KMS-11 (cell line): ENCODE measurements at regions not wholly inside any gene's neighbourhood (a gene's known extent, or its start where the extent isn't known, plus 50 kb on each side); places are given as distances from the start of the nearest gene placed in this dataset.

Experiments
- H2AFZ ChIP-seq: fragments of 200-600 bp; sonication (generic); 2 replicates; pipeline ENCODE4 v1.6.1; 2016; ENCODE audit warnings: antibody characterized with exemption, mixed run types, low read depth
- H3K27ac ChIP-seq: fragments of 200-600 bp; sonication (generic); 2 replicates; pipeline ENCODE4 v1.6.1; 2016; ENCODE audit warnings: mild to moderate bottlenecking, mixed run types
- H3K27me3 ChIP-seq: fragments of 200-600 bp; sonication (generic); 2 replicates; pipeline ENCODE4 v1.6.1; 2017; ENCODE audit warnings: mild to moderate bottlenecking, low read depth, mixed run types, moderate library complexity; ENCODE audit not compliant: insufficient read depth
- H3K36me3 ChIP-seq: fragments of 200-600 bp; sonication (generic); 2 replicates; pipeline ENCODE4 v1.6.1; 2017; ENCODE audit warnings: mild to moderate bottlenecking, mixed run types; ENCODE audit not compliant: insufficient read depth
- H3K4me1 ChIP-seq: fragments of 200-600 bp; sonication (generic); 2 replicates; pipeline ENCODE4 v1.6.1; 2016; ENCODE audit warnings: mild to moderate bottlenecking, low read depth, mixed run types; ENCODE audit not compliant: poor library complexity, severe bottlenecking
- H3K4me2 ChIP-seq: fragments of 200-600 bp; sonication (generic); 2 replicates; pipeline ENCODE4 v1.7.0; 2016; ENCODE audit warnings: mild to moderate bottlenecking, mixed run types
- H3K4me3 ChIP-seq: fragments of 200-600 bp; sonication (generic); IDR thresholded peaks from 2 replicates; pipeline ENCODE4 v1.6.1; 2017; ENCODE audit warnings: low read depth, low read length, mixed read lengths; ENCODE audit not compliant: insufficient read depth
- H3K79me2 ChIP-seq: fragments of 200-600 bp; sonication (generic); 2 replicates; pipeline ENCODE4 v1.6.1; 2016; ENCODE audit warnings: low read depth, mixed run types; ENCODE audit not compliant: insufficient read depth
- H3K9ac ChIP-seq: fragments of 200-600 bp; sonication (generic); 2 replicates; pipeline ENCODE4 v1.6.1; 2016; ENCODE audit warnings: mild to moderate bottlenecking, mixed run types
- H4K20me1 ChIP-seq: fragments of 200-600 bp; sonication (generic); 2 replicates; pipeline ENCODE4 v1.6.1; 2016; ENCODE audit warnings: mild to moderate bottlenecking, mixed run types; ENCODE audit not compliant: insufficient read depth
- CTCF ChIP-seq: fragments of 200-600 bp; sonication (generic); conservative IDR thresholded peaks from 2 replicates; pipeline ENCODE4 v1.6.1; 2017; ENCODE audit warnings: low read depth, mild to moderate bottlenecking, antibody characterized with exemption, low read length, moderate library complexity, mixed read lengths

GRCh38 chr11:34749666-34750659, 129.1 kb downstream of the EHF start:
- no peak overlapping the region for H3K4me2 ChIP-seq
- no peaks in the 10 kb centered on the region for H3K4me1 ChIP-seq
- TF ChIP-seq CTCF = no peak
- no peaks in the 10 kb centered on the region for H3K36me3 ChIP-seq
- no peaks in the 10 kb centered on the region for H3K79me2 ChIP-seq
- H3K27ac ChIP-seq = no peak overlapping the region
- no peak overlapping the region for H3K4me3 ChIP-seq
- no peaks in the 10 kb centered on the region for H3K27me3 ChIP-seq
- H2AFZ ChIP-seq = no peak overlapping the region
- H3K9ac ChIP-seq = no peak overlapping the region
- no peaks in the 10 kb centered on the region for H4K20me1 ChIP-seq

- Histone ChIP-seq H4K20me1 (no peaks in the 10 kb centered on the region), H3K79me2 (no peaks in the 10 kb centered on the region), H3K4me1 (no peaks in the 10 kb centered on the region), H3K36me3 (no peaks in the 10 kb centered on the region), H3K4me3 (no peak overlapping the region), H3K9ac (no peak overlapping the region), H2AFZ (no peak overlapping the region), H3K4me2 (no peak overlapping the region), H3K27ac (no peak overlapping the region), H3K27me3 (no peaks in the 10 kb centered on the region)
- TF ChIP-seq CTCF = no peak
Measured at GRCh38 chr11:34748036-34748435, 127.1 kb downstream of the EHF start.

- H3K27ac ChIP-seq = no peak overlapping the region
- H3K27me3 ChIP-seq = no peaks in the 10 kb centered on the region
- H3K4me3 ChIP-seq = no peak overlapping the region
- no peaks in the 10 kb centered on the region for H3K79me2 ChIP-seq
- no peaks in the 10 kb centered on the region for H4K20me1 ChIP-seq
- no peaks in the 10 kb centered on the region for H3K36me3 ChIP-seq
- TF ChIP-seq CTCF = no peak
- H3K4me2 ChIP-seq = no peak overlapping the region
- H2AFZ ChIP-seq = no peak overlapping the region
- H3K9ac ChIP-seq = no peak overlapping the region
- no peaks in the 10 kb centered on the region for H3K4me1 ChIP-seq
Measured at GRCh38 chr11:34747251-34747650, 126.4 kb downstream of the EHF start.

- no peak overlapping the region for H2AFZ ChIP-seq
- no peak overlapping the region for H3K4me2 ChIP-seq
- no peaks in the 10 kb centered on the region for H3K79me2 ChIP-seq
- H4K20me1 ChIP-seq = no peaks in the 10 kb centered on the region
- H3K27ac ChIP-seq = no peak overlapping the region
- H3K36me3 ChIP-seq = no peaks in the 10 kb centered on the region
- H3K27me3 ChIP-seq = no peaks in the 10 kb centered on the region
- no peak overlapping the region for H3K9ac ChIP-seq
- H3K4me3 ChIP-seq = no peak overlapping the region
- no peak for TF ChIP-seq CTCF
- H3K4me1 ChIP-seq = no peaks in the 10 kb centered on the region
Measured at GRCh38 chr11:34745195-34745594, 124.3 kb downstream of the EHF start.
